ENCODE measurements at regions not wholly inside any gene's neighbourhood (a gene's known extent, or its start where the extent isn't known, plus 50 kb on each side); places are given as distances from the start of the nearest gene placed in this dataset.

GRCh38 chr4:149972407-149972806 is 105.8 kb upstream of the DCLK2 start:
- Histone ChIP-seq H4K91ac (ENCODE audit: low read length) (no peak overlapping the region), H2AFZ (ENCODE audit: low read depth, low read length) (no peak overlapping the region), H3K4me1 (ENCODE audit: control insufficient read depth, insufficient read depth, low read depth, low read length) (no peaks in the 10 kb centered on the region), H3K23ac (ENCODE audit: low read length in 2 of 2) (no peak overlapping the region), H3K4me2 (ENCODE audit: low read length, poor library complexity, severe bottlenecking) (no peak overlapping the region), H3K27ac (ENCODE audit: low read length, poor library complexity, severe bottlenecking) (no peak overlapping the region), H3K4me3 (ENCODE audit: insufficient read depth in 1 of 2, low read depth in 1 of 2, low read length in 2 of 2) (no peak overlapping the region), H4K8ac (ENCODE audit: low read length) (no peak overlapping the region), H3K27me3 (ENCODE audit: control insufficient read depth in 1 of 2, insufficient read depth in 1 of 2, low read length in 2 of 2) (no peaks in the 10 kb centered on the region), H2AK5ac (ENCODE audit: low read length, severe bottlenecking) (no peak overlapping the region), H3K14ac (ENCODE audit: low read length in 2 of 2) (no peak overlapping the region), H3K9me3 (ENCODE audit: control insufficient read depth, low read length) (no peaks in the 10 kb centered on the region), H3K18ac (ENCODE audit: low read depth in 1 of 2, low read length in 2 of 2) (no peak overlapping the region), H2BK12ac (ENCODE audit: low read length in 2 of 2) (no peak overlapping the region), H3K4ac (ENCODE audit: low read depth in 1 of 2, low read length in 2 of 2) (no peak overlapping the region), H2BK15ac (ENCODE audit: low read depth, poor library complexity, severe bottlenecking) (no peak overlapping the region), H3K9ac (ENCODE audit: low read length) (no peak overlapping the region), H3K36me3 (ENCODE audit: control insufficient read depth in 1 of 2, insufficient read depth in 2 of 2, low read depth in 1 of 2, low read length in 2 of 2) (no peaks in the 10 kb centered on the region), H2BK5ac (ENCODE audit: low read depth, low read length, poor library complexity, severe bottlenecking) (no peak overlapping the region), H3K79me1 (replicated peaks; ENCODE audit: low read length, poor library complexity, severe bottlenecking) (no peaks in the 10 kb centered on the region), H2BK120ac (ENCODE audit: low read depth, low read length) (no peak overlapping the region)
- DNase-seq, result no peak
- WGBS, result no CpG with 5 or more reads among the region's 2 CpGs

GRCh38 chr4:149973181-149973580 is 105.1 kb upstream of the DCLK2 start:
- H3K23ac ChIP-seq (ENCODE audit: low read length in 2 of 2), result no peak overlapping the region
- no peak overlapping the region for H2BK15ac ChIP-seq (ENCODE audit: low read depth, poor library complexity, severe bottlenecking)
- no peak for DNase-seq
- H2AFZ ChIP-seq (ENCODE audit: low read depth, low read length), result no peak overlapping the region
- H3K18ac ChIP-seq (ENCODE audit: low read depth in 1 of 2, low read length in 2 of 2), result no peak overlapping the region
- no peak overlapping the region for H2BK120ac ChIP-seq (ENCODE audit: low read depth, low read length)
- no peak overlapping the region for H3K14ac ChIP-seq (ENCODE audit: low read length in 2 of 2)
- no peak overlapping the region for H2AK5ac ChIP-seq (ENCODE audit: low read length, severe bottlenecking)
- WGBS, result 100% methylated on average over 1 of the region's 2 CpGs
- H3K4me2 ChIP-seq (ENCODE audit: low read length, poor library complexity, severe bottlenecking), result no peak overlapping the region
- H3K27ac ChIP-seq (ENCODE audit: low read length, poor library complexity, severe bottlenecking), result no peak overlapping the region
- no peak overlapping the region for H2BK12ac ChIP-seq (ENCODE audit: low read length in 2 of 2)
- no peak overlapping the region for H2BK5ac ChIP-seq (ENCODE audit: low read depth, low read length, poor library complexity, severe bottlenecking)
- H3K79me1 ChIP-seq (replicated peaks; ENCODE audit: low read length, poor library complexity, severe bottlenecking), result no peaks in the 10 kb centered on the region
- no peaks in the 10 kb centered on the region for H3K9me3 ChIP-seq (ENCODE audit: control insufficient read depth, low read length)
- H4K91ac ChIP-seq (ENCODE audit: low read length), result no peak overlapping the region
- H3K9ac ChIP-seq (ENCODE audit: low read length), result no peak overlapping the region
- H3K36me3 ChIP-seq (ENCODE audit: control insufficient read depth in 1 of 2, insufficient read depth in 2 of 2, low read depth in 1 of 2, low read length in 2 of 2), result no peaks in the 10 kb centered on the region
- H3K4ac ChIP-seq (ENCODE audit: low read depth in 1 of 2, low read length in 2 of 2), result no peak overlapping the region
- H4K8ac ChIP-seq (ENCODE audit: low read length), result no peak overlapping the region
- no peaks in the 10 kb centered on the region for H3K27me3 ChIP-seq (ENCODE audit: control insufficient read depth in 1 of 2, insufficient read depth in 1 of 2, low read length in 2 of 2)
- no peak overlapping the region for H3K4me3 ChIP-seq (ENCODE audit: insufficient read depth in 1 of 2, low read depth in 1 of 2, low read length in 2 of 2)
- no peaks in the 10 kb centered on the region for H3K4me1 ChIP-seq (ENCODE audit: control insufficient read depth, insufficient read depth, low read depth, low read length)

GRCh38 chr4:149975172-149975571 is 103.1 kb upstream of the DCLK2 start:
- Histone ChIP-seq H3K4me1 (ENCODE audit: control insufficient read depth, insufficient read depth, low read depth, low read length) (no peaks in the 10 kb centered on the region), H3K4ac (ENCODE audit: low read depth in 1 of 2, low read length in 2 of 2) (no peak overlapping the region), H3K9me3 (ENCODE audit: control insufficient read depth, low read length) (no peaks in the 10 kb centered on the region), H3K27ac (ENCODE audit: low read length, poor library complexity, severe bottlenecking) (no peak overlapping the region), H3K4me2 (ENCODE audit: low read length, poor library complexity, severe bottlenecking) (no peak overlapping the region), H2BK15ac (ENCODE audit: low read depth, poor library complexity, severe bottlenecking) (no peak overlapping the region), H3K18ac (ENCODE audit: low read depth in 1 of 2, low read length in 2 of 2) (no peak overlapping the region), H3K36me3 (ENCODE audit: control insufficient read depth in 1 of 2, insufficient read depth in 2 of 2, low read depth in 1 of 2, low read length in 2 of 2) (no peaks in the 10 kb centered on the region), H4K91ac (ENCODE audit: low read length) (no peak overlapping the region), H3K27me3 (ENCODE audit: control insufficient read depth in 1 of 2, insufficient read depth in 1 of 2, low read length in 2 of 2) (no peaks in the 10 kb centered on the region), H2BK5ac (ENCODE audit: low read depth, low read length, poor library complexity, severe bottlenecking) (no peak overlapping the region), H3K4me3 (ENCODE audit: insufficient read depth in 1 of 2, low read depth in 1 of 2, low read length in 2 of 2) (no peak overlapping the region), H3K79me1 (replicated peaks; ENCODE audit: low read length, poor library complexity, severe bottlenecking) (no peaks in the 10 kb centered on the region), H3K9ac (ENCODE audit: low read length) (no peak overlapping the region), H4K8ac (ENCODE audit: low read length) (no peak overlapping the region), H2AFZ (ENCODE audit: low read depth, low read length) (no peak overlapping the region), H2BK120ac (ENCODE audit: low read depth, low read length) (no peak overlapping the region), H2AK5ac (ENCODE audit: low read length, severe bottlenecking) (no peak overlapping the region), H2BK12ac (ENCODE audit: low read length in 2 of 2) (no peak overlapping the region), H3K14ac (ENCODE audit: low read length in 2 of 2) (no peak overlapping the region), H3K23ac (ENCODE audit: low read length in 2 of 2) (no peak overlapping the region)
- no peak for DNase-seq
- no CpG with 5 or more reads among the region's 1 CpG for WGBS

DNA sequence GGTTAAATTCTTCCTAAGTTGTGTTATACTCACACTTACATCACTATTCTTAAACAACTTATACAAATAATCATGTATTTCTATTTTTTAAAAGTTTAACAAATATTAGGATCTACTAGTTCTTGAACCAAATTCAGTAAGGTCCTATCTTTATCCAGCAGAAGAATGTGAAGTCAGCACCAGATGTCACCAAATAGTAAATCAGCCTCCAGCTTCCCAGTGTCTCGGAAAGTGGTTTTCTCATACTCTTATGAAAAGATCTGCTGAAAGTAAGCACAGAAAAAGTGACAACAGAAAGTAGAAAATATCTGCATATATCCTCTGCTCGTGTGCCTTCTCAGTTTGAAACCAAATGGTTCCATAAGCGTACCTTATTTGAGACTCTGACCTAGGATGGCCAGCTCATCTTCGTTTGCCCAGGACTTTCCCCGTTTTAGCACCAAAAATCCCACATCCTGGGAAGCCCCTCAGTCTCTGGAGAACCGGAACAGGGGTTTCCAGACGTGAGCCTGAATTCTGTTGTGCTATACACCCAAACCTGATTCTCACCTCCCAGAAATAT is 98.0 kb upstream of the DCLK2 start:
- no peaks in the 10 kb centered on the region for H3K9me3 ChIP-seq (ENCODE audit: control insufficient read depth, low read length)
- 46% methylated on average over 5 of the region's 7 CpGs for WGBS
- DNase-seq, result peak; percentile 33
- peak overlapping the region in 1 of 2 experiments; percentile 77 for H2BK12ac ChIP-seq (ENCODE audit: low read length in 2 of 2)
- H3K27ac ChIP-seq (ENCODE audit: low read length, poor library complexity, severe bottlenecking), result no peak overlapping the region
- H3K4me2 ChIP-seq (ENCODE audit: low read length, poor library complexity, severe bottlenecking), result no peak overlapping the region
- no peak overlapping the region for H2BK5ac ChIP-seq (ENCODE audit: low read depth, low read length, poor library complexity, severe bottlenecking)
- H3K4ac ChIP-seq (ENCODE audit: low read depth in 1 of 2, low read length in 2 of 2), result peak overlapping the region in 1 of 2 experiments; percentile 49
- no peak overlapping the region for H2BK120ac ChIP-seq (ENCODE audit: low read depth, low read length)
- no peak overlapping the region for H3K23ac ChIP-seq (ENCODE audit: low read length in 2 of 2)
- H2AFZ ChIP-seq (ENCODE audit: low read depth, low read length), result no peak overlapping the region
- H2BK15ac ChIP-seq (ENCODE audit: low read depth, poor library complexity, severe bottlenecking), result no peak overlapping the region
- H3K79me1 ChIP-seq (replicated peaks; ENCODE audit: low read length, poor library complexity, severe bottlenecking), result no peaks in the 10 kb centered on the region
- H3K36me3 ChIP-seq (ENCODE audit: control insufficient read depth in 1 of 2, insufficient read depth in 2 of 2, low read depth in 1 of 2, low read length in 2 of 2), result no peaks in the 10 kb centered on the region
- peaks cover 0 to 2% of the 10 kb centered on the region in 2 experiments for H3K27me3 ChIP-seq (ENCODE audit: control insufficient read depth in 1 of 2, insufficient read depth in 1 of 2, low read length in 2 of 2)
- no peaks in the 10 kb centered on the region for H3K4me1 ChIP-seq (ENCODE audit: control insufficient read depth, insufficient read depth, low read depth, low read length)
- H3K9ac ChIP-seq (ENCODE audit: low read length), result no peak overlapping the region
- no peak overlapping the region for H3K14ac ChIP-seq (ENCODE audit: low read length in 2 of 2)
- H4K91ac ChIP-seq (ENCODE audit: low read length), result no peak overlapping the region
- H3K4me3 ChIP-seq (ENCODE audit: insufficient read depth in 1 of 2, low read depth in 1 of 2, low read length in 2 of 2), result no peak overlapping the region
- peak overlapping the region in 1 of 2 experiments; percentile 21 for H3K18ac ChIP-seq (ENCODE audit: low read depth in 1 of 2, low read length in 2 of 2)
- no peak overlapping the region for H4K8ac ChIP-seq (ENCODE audit: low read length)
- peak overlapping the region; percentile 36 for H2AK5ac ChIP-seq (ENCODE audit: low read length, severe bottlenecking)
